Mesenchymal stem cell (in vitro differentiated cells and primary cell): ENCODE measurements at regions not wholly inside any gene's neighbourhood (a gene's known extent, or its start where the extent isn't known, plus 50 kb on each side); places are given as distances from the start of the nearest gene placed in this dataset.

ENCODE experiments used
- DNase-seq: peaks from one replicate; pipeline ENCODE4 v3.0.0-alpha.2; 2013
- H2AFZ ChIP-seq: one replicate; pipeline ENCODE4 v1.6.1; 2013; ENCODE audit warnings: low read depth, mild to moderate bottlenecking, control low read depth, inconsistent platforms, low read length, moderate library complexity
- H2AK5ac ChIP-seq: 2 replicates; pipeline ENCODE4 v1.6.1; 2013; ENCODE audit warnings: low read length, moderate library complexity, mild to moderate bottlenecking, inconsistent platforms; ENCODE audit not compliant: severe bottlenecking
- H2BK120ac ChIP-seq: one replicate; pipeline ENCODE4 v1.6.1; 2013; ENCODE audit warnings: low read depth, mild to moderate bottlenecking, inconsistent platforms, low read length, moderate library complexity
- H2BK12ac ChIP-seq, 2 experiments: one replicate each; pipeline ENCODE4 v1.6.1; 2013; ENCODE audit warnings: inconsistent platforms in 2 of 2, low read length in 2 of 2, mild to moderate bottlenecking in 2 of 2, moderate library complexity in 2 of 2, control low read depth in 1 of 2
- H2BK15ac ChIP-seq: one replicate; pipeline ENCODE4 v1.6.1; 2013; ENCODE audit warnings: mild to moderate bottlenecking, low read depth, inconsistent platforms; ENCODE audit not compliant: poor library complexity, severe bottlenecking
- H2BK5ac ChIP-seq: 2 replicates; pipeline ENCODE4 v1.6.1; 2013; ENCODE audit warnings: low read depth, mild to moderate bottlenecking, low read length, control low read depth, inconsistent platforms; ENCODE audit not compliant: poor library complexity, severe bottlenecking
- H3K14ac ChIP-seq, 2 experiments: one replicate each; pipeline ENCODE4 v1.6.1; 2013; ENCODE audit warnings: inconsistent platforms in 2 of 2, low read length in 2 of 2, control low read depth in 1 of 2, mild to moderate bottlenecking in 1 of 2, moderate library complexity in 1 of 2
- H3K18ac ChIP-seq, 2 experiments: one replicate each; pipeline ENCODE4 v1.6.1; 2013; ENCODE audit warnings: inconsistent platforms in 2 of 2, low read length in 2 of 2, control low read depth in 1 of 2, low read depth in 1 of 2, mild to moderate bottlenecking in 1 of 2
- H3K23ac ChIP-seq, 2 experiments: one replicate each; pipeline ENCODE4 v1.6.1; 2013; ENCODE audit warnings: inconsistent platforms in 2 of 2, low read length in 2 of 2, mild to moderate bottlenecking in 2 of 2, moderate library complexity in 2 of 2, control low read depth in 1 of 2
- H3K27ac ChIP-seq: 2 replicates; pipeline ENCODE4 v1.5.1; 2013; ENCODE audit warnings: mild to moderate bottlenecking, moderate library complexity, low read length, control low read depth, inconsistent platforms; ENCODE audit not compliant: poor library complexity, severe bottlenecking
- H3K27me3 ChIP-seq, 2 experiments: 2 replicates each; pipeline versions ENCODE4 v1.6.1 to v1.7.0; 2013; ENCODE audit warnings: low read length in 2 of 2, mild to moderate bottlenecking in 2 of 2, moderate library complexity in 2 of 2, control low read depth in 1 of 2, inconsistent platforms in 1 of 2; ENCODE audit not compliant: control insufficient read depth in 1 of 2, insufficient read depth in 1 of 2
- H3K36me3 ChIP-seq, 2 experiments: 2 replicates each; pipeline versions ENCODE4 v1.6.1 to v1.7.0; 2013; ENCODE audit warnings: low read length in 2 of 2, control low read depth in 1 of 2, inconsistent platforms in 1 of 2, low read depth in 1 of 2, mild to moderate bottlenecking in 1 of 2; ENCODE audit not compliant: insufficient read depth in 2 of 2, control insufficient read depth in 1 of 2
- H3K4ac ChIP-seq, 2 experiments: one replicate each; pipeline ENCODE4 v1.6.1; 2013; ENCODE audit warnings: inconsistent platforms in 2 of 2, low read length in 2 of 2, mild to moderate bottlenecking in 2 of 2, moderate library complexity in 2 of 2, control low read depth in 1 of 2, low read depth in 1 of 2
- H3K4me1 ChIP-seq: 2 replicates; pipeline ENCODE4 v1.6.1; 2013; ENCODE audit warnings: low read depth, low read length, control low read depth; ENCODE audit not compliant: control insufficient read depth, insufficient read depth
- H3K4me2 ChIP-seq: 2 replicates; pipeline ENCODE4 v1.6.1; 2013; ENCODE audit warnings: low read length, mild to moderate bottlenecking, inconsistent platforms; ENCODE audit not compliant: poor library complexity, severe bottlenecking
- H3K4me3 ChIP-seq, 2 experiments: 2 replicates each; pipeline versions ENCODE4 v1.5.1 to v1.7.0; 2013; ENCODE audit warnings: low read length in 2 of 2, mild to moderate bottlenecking in 2 of 2, control low read depth in 1 of 2, low read depth in 1 of 2; ENCODE audit not compliant: insufficient read depth in 1 of 2
- H3K79me1 ChIP-seq: replicated peaks from 2 replicates; pipeline ENCODE4 v1.6.1; 2013; ENCODE audit warnings: mild to moderate bottlenecking, control low read depth, low read length, inconsistent platforms; ENCODE audit not compliant: poor library complexity, severe bottlenecking
- H3K9ac ChIP-seq: 2 replicates; pipeline ENCODE4 v1.7.0; 2013; ENCODE audit warnings: mild to moderate bottlenecking, low read length, moderate library complexity
- H3K9me3 ChIP-seq: 2 replicates; pipeline ENCODE4 v1.7.0; 2013; ENCODE audit warnings: mild to moderate bottlenecking, low read length; ENCODE audit not compliant: control insufficient read depth
- H4K8ac ChIP-seq: one replicate; pipeline ENCODE4 v1.6.1; 2013; ENCODE audit warnings: inconsistent platforms, mild to moderate bottlenecking, low read length, moderate library complexity
- H4K91ac ChIP-seq: one replicate; pipeline ENCODE4 v1.6.1; 2013; ENCODE audit warnings: mild to moderate bottlenecking, low read length, inconsistent platforms
- WGBS: methylation state at CpG from one replicate; pipeline ENCODE4 v1.1.7; 2013; ENCODE audit warnings: mixed read lengths; 5-methylcytosine and 5-hydroxymethylcytosine counted together

DNA sequence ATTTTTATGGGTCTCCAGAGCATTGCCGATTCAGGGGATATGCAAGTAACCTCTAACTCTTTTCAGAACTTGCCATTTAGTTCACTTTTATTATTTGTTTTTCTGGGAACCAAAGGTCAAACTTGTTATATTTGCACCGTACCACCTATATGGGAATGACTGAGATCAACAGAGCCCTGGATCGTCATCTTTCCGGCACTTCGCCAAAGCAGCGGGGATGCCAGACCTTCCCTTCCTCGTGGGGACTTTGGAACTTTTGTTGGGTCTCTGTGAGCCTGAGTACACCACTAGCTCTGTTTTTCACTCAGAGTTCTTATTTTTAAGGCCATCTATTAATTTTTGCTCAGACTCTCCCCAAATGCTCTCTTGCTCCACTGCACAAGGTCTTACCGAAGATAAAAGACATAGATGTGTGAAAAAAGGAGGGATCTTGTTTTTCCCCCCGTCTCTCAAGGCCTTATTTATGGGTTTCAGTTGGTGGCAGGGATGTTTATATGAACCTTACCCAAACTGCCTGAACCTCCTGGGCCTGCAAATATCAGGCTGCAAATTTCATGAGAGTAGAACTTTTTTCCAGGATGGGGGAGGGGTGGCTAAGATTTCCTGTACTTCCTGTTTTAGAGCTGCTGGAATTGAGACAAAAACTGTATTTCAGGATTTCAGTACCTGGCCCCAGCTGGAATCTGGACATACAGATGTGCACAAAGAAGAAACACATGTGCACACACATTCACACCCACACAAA, 350.3 kb downstream of the HRH4 start:
- no peak overlapping the region for H3K9ac ChIP-seq
- no peak overlapping the region for H2BK12ac ChIP-seq
- H3K9me3 ChIP-seq, result no peaks in the 10 kb centered on the region
- H3K27me3 ChIP-seq, result no peaks in the 10 kb centered on the region
- H3K4me1 ChIP-seq, result no peaks in the 10 kb centered on the region
- no peak overlapping the region for H2AK5ac ChIP-seq
- no peak overlapping the region for H4K8ac ChIP-seq
- H3K79me1 ChIP-seq, result no peaks in the 10 kb centered on the region
- no peak overlapping the region for H3K18ac ChIP-seq
- H4K91ac ChIP-seq, result no peak overlapping the region
- H2BK15ac ChIP-seq, result no peak overlapping the region
- H3K36me3 ChIP-seq, result no peaks in the 10 kb centered on the region
- H3K4ac ChIP-seq, result no peak overlapping the region
- no peak overlapping the region for H2BK5ac ChIP-seq
- H3K27ac ChIP-seq, result no peak overlapping the region
- no peak overlapping the region for H2AFZ ChIP-seq
- no peak overlapping the region for H2BK120ac ChIP-seq
- no peak overlapping the region for H3K14ac ChIP-seq
- WGBS, result 89% methylated on average over 9 of the region's 9 CpGs
- no peak overlapping the region for H3K23ac ChIP-seq
- H3K4me2 ChIP-seq, result no peak overlapping the region
- no peak for DNase-seq
- no peak overlapping the region for H3K4me3 ChIP-seq

DNA sequence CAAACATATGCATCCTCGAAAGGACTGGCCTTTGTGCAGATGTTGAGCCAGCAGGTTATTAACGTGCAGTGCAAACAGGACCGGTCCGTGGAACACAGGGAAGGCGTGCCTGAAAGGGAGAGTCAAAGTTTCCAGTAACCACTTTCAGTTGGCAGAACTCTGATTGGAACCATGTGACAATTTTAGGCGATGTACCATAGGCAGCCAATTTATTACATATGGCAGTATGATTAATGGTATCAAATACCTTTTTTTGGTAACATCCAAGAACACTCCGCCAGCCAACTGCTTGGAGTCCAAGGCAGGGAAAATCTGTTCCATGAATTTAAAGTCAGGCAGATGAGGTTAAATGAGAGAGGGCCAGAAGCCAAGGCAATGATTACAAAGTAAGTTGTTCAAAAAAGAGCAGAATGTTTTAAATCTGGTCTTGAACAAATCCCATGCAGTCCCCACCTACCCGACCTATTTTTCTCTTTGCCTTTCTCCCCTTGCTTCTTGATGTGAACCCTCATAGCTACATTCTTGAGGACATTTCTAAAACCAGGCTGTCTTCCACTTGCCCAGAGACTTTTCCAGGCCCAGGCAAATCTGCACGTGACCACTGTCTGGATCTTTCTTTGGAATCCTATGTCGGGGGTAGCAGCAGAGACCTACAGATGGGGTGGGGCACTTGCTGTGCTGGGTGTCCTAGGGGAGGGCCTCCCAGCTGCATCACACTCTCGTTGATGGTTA, 351.7 kb downstream of the HRH4 start:
- H3K14ac ChIP-seq, result no peak overlapping the region
- H2BK120ac ChIP-seq, result no peak overlapping the region
- H3K4me3 ChIP-seq, result no peak overlapping the region
- no peak overlapping the region for H4K91ac ChIP-seq
- no peak overlapping the region for H2AFZ ChIP-seq
- WGBS, result 93% methylated on average over 10 of the region's 11 CpGs
- H3K9ac ChIP-seq, result no peak overlapping the region
- no peak overlapping the region for H4K8ac ChIP-seq
- H3K23ac ChIP-seq, result no peak overlapping the region
- H2BK5ac ChIP-seq, result no peak overlapping the region
- DNase-seq, result no peak
- peaks cover 0 to 2% of the 10 kb centered on the region in 2 experiments for H3K27me3 ChIP-seq
- no peaks in the 10 kb centered on the region for H3K9me3 ChIP-seq
- no peak overlapping the region for H3K4ac ChIP-seq
- H2BK15ac ChIP-seq, result no peak overlapping the region
- no peaks in the 10 kb centered on the region for H3K36me3 ChIP-seq
- no peaks in the 10 kb centered on the region for H3K4me1 ChIP-seq
- H2AK5ac ChIP-seq, result no peak overlapping the region
- no peaks in the 10 kb centered on the region for H3K79me1 ChIP-seq
- H3K18ac ChIP-seq, result no peak overlapping the region
- H3K4me2 ChIP-seq, result no peak overlapping the region
- H2BK12ac ChIP-seq, result no peak overlapping the region
- no peak overlapping the region for H3K27ac ChIP-seq

DNA sequence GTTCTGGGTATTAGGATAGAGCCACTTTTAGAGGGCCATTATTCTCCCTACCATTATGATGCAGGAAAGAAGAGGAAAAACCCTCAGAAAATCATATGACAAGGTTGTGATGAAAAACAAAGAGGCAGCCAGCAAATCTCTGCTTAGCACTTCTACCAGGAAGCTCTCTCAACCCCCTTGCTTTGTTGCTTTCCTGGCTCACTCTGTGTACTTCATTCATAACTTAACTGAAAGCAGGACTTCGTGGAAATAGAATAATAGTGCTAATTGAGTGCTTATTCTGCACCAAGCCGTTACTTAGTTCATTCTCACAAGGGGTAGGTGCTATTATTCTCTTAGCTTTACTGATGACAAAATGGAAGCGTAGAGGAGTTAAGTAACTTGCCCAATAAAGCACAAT, 354.1 kb downstream of the HRH4 start:
- 86% methylated on average over 3 of the region's 3 CpGs for WGBS
- no peak overlapping the region for H2BK12ac ChIP-seq
- H2AK5ac ChIP-seq, result no peak overlapping the region
- no peaks in the 10 kb centered on the region for H3K9me3 ChIP-seq
- no peak overlapping the region for H3K4me2 ChIP-seq
- no peak overlapping the region for H2BK120ac ChIP-seq
- no peak for DNase-seq
- no peak overlapping the region for H2AFZ ChIP-seq
- no peak overlapping the region for H4K8ac ChIP-seq
- H4K91ac ChIP-seq, result no peak overlapping the region
- no peak overlapping the region for H3K18ac ChIP-seq
- H3K9ac ChIP-seq, result no peak overlapping the region
- H3K4me3 ChIP-seq, result no peak overlapping the region
- H2BK5ac ChIP-seq, result no peak overlapping the region
- no peak overlapping the region for H2BK15ac ChIP-seq
- H3K79me1 ChIP-seq, result no peaks in the 10 kb centered on the region
- H3K4ac ChIP-seq, result no peak overlapping the region
- no peak overlapping the region for H3K23ac ChIP-seq
- H3K27me3 ChIP-seq, result peaks cover 14 to 23% of the 10 kb centered on the region in 2 experiments
- H3K27ac ChIP-seq, result no peak overlapping the region
- no peaks in the 10 kb centered on the region for H3K4me1 ChIP-seq
- H3K36me3 ChIP-seq, result no peaks in the 10 kb centered on the region
- H3K14ac ChIP-seq, result no peak overlapping the region

DNA sequence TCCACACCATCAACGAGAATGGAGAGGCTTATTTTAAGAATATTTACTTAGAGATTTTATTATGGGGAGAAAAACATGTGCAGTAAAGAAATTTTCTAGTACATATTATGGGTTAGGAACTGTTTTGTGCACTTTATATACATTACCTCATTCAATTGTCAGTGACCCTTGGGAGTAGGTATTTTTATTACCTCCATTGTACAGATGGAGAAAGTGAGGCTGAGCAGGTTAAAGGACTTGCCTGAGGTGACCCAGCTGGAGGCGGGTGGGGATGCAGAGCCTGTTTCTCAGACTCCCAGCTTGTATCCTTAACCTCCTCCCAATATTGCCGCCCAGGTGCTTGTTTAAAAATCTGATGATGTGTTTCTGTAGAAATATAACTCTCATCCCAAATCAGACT, 356.7 kb downstream of the HRH4 start:
- Histone ChIP-seq H2AK5ac (no peak overlapping the region), H3K4me2 (no peak overlapping the region), H3K9ac (no peak overlapping the region), H3K4ac (no peak overlapping the region), H3K79me1 (no peaks in the 10 kb centered on the region), H2BK5ac (no peak overlapping the region), H3K27me3 (peaks cover 14 to 38% of the 10 kb centered on the region in 2 experiments), H3K36me3 (no peaks in the 10 kb centered on the region), H3K18ac (no peak overlapping the region), H3K23ac (no peak overlapping the region), H4K91ac (no peak overlapping the region), H3K27ac (no peak overlapping the region), H3K4me3 (no peak overlapping the region), H2BK15ac (no peak overlapping the region), H2AFZ (no peak overlapping the region), H2BK12ac (no peak overlapping the region), H3K14ac (no peak overlapping the region), H4K8ac (no peak overlapping the region), H2BK120ac (no peak overlapping the region), H3K9me3 (no peaks in the 10 kb centered on the region), H3K4me1 (no peaks in the 10 kb centered on the region)
- DNase-seq, result no peak
- WGBS, result no CpG with 5 or more reads among the region's 3 CpGs
